Activated gamma-delta T cell treated with Interleukin-2 at 50 U/mL for 16 hours (primary cell): ENCODE measurements at regions not wholly inside any gene's neighbourhood (a gene's known extent, or its start where the extent isn't known, plus 50 kb on each side); places are given as distances from the start of the nearest gene placed in this dataset.
"Not testable (repeated sequence)": the region's sequence is repeated elsewhere in the genome, so short reads cannot be mapped to it uniquely, and the experiment has no call there.

Experiments used
- DNase-seq: peaks from one replicate; pipeline ENCODE4 v3.0.0-alpha.2; 2020

DNA sequence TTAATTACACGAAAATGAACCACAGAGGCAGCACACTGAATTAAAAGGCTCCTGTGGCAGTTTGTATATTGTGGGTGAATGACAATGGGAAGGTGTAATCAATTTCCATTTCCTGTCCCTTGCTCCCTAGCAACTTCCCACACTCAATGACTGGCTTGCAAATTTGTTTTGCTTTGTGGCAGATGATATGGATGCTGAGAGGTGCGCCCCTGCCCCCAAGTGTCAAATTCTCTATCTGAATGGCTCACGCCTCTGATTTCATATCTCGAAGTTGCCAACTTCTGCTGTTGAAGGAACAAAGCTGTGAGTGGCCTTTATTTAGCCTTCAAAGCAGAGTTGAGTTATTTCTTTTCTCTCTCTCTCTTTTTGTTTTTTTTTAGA, 86.0 kb downstream of the FOXD2 start:
- DNase-seq = no peak

DNA sequence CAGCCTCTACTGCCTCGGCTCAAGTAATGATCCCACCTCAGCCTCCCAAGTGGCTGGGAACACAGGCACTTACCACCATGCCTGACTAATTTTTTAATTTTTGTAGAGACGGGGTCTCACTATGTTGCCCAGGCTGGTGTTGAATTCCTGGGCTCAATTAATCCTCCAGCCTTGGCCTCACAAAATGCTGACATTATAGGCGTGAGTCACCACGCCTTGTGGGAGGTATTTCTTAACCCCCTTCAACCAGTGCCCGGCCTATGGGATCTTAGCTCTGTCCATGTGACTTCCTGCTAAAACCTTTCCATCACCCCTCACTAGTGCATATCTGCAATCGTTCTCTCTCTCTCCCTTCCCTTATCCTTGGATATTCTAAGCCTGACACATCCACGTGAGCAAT, 86.4 kb downstream of the FOXD2 start:
- no peak for DNase-seq

DNA sequence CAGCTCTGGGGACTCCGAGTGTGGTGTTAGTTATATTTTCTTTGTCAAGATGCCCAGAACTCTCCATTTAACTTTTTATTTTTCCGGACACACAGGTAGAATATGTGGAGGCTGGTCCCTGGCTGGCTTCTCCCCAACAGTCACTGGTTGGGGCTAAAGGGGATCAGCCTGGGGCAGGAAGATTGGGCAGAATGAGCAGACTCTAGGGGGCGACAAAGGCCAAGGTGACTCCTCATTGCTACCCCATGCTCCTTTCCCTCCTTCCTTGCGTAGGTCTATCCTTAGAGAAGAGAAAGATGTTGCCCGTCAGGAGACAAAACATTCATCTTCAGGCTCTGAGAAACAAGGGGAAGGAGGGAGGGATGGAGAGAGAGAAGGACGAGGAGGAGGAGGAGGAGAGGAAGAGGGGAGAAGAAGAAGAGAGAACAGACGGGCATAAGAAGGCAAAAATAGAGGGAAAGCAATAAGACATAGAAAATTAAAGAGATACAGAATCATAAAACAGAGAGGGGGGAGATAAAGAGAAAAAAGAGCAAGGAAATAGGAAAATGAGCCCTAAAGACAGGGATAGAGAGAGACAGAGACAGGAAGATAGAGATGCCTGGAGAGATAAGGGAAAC, 89.9 kb downstream of the FOXD2 start:
- DNase-seq = no peak

DNA sequence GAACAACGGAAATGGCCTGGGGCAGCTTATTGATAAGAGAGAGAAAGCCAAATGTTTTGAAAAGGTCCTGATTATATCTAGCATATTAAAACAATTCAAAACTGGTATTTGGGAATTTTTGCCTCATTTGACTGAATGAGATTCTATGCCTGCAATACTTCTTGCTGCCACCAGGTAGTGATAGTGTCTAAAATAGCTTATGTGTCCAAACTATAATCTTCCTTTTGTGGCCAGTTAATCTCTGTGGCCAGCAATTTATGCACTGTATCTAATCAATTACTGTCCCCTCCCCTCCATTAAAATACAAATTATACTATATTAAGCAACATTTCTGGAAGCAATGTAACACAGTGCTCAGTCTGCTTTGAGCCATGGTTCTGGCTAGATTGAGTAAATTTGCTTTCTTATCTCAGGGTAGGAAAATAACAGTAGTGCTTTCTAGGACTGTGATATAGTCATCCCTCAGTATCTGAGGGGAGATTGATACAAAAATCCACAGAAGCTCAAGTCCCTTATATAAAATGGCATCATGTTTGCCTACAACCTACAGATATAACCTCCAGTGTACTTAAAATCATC, 91.8 kb downstream of the FOXD2 start:
- DNase-seq = no peak

DNA sequence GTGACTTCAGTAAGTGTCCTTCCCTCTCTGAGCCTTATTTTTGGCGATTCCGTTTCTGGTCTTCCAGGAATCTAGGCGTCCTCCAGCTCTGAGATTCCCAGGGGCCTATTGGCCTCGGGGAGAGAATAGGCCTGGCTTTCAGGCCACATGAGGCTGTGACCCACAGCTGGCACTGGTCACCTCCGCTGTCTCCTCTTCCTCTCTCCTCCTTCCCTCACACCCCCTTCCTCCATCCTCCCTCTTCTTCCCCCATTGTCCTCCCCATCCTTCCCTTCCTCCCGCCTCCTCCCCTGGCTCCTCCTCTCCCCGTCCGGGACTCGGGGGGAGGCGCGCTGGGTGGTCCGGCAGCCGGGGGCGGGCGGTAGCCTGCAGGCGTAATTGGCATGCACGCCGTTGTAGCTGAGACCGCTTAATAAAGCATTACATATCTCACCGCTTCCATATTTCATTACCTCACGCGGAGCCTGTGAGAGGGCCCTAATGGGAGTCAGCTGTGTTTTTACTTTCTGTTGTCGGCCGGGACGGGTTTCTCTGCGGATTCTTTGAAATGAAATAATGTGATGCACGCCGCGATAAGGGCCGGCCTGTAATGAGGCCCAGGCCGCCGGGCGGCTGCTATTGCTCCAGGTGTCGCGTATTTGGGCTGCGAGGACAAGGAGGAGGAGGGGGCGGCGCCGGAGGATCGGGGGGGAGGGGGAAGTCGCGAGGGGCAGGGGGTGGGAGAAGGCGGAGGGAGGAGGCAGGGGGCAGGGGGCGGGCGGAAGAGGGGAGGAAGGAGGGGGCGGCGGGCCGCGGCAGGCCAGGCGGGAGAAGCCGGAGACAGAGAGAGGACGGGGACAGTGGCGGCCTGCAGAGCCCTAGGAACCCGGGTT, 95.3 kb downstream of the FOXD2 start:
- DNase-seq = no peak

DNA sequence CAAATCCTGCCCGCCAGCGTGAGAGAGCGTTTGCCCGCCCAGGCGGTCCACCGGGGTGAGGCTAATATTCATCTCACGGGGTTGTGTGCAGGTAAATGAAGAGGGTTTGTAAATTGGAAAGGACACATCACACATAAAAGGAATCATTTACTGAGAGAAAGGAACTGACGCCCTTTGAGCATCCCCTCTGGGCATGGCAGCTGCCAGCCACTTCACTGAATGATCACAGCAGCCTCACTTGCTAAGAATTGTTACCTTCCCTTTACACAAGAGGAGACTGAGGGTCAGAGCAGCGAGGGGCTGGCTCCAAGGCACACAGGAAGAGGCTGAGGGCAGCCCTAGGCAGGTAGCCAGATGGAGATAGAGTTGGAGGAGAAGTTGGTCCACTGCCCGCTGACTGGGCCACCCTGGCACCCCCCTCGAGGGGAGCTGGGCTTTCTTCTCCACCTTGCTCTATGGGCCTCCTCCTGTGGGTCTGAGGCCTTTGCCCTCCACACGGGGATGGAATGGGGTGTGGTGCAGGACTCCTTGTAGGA, 96.0 kb downstream of the FOXD2 start:
- no peak for DNase-seq

DNA sequence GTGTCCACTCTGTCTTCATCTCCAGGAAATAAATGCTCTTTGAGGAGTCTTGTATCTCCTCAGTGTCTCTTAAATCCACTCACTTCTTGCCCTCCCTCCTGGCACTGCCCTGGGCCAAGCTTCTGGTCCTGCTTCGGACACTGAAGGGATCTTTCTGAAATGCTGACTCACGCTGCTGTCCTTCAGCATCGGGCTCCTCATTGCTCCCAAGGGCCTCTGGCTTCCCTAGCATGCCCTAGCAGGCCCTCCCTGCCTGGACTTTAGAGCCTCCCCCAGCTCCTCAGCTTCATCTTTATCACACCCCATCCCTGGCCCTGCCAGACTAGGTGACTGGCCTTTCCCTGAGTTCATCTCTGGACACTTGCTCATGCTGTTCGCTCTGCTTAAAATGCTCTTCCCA, 96.6 kb downstream of the FOXD2 start:
- no peak for DNase-seq

DNA sequence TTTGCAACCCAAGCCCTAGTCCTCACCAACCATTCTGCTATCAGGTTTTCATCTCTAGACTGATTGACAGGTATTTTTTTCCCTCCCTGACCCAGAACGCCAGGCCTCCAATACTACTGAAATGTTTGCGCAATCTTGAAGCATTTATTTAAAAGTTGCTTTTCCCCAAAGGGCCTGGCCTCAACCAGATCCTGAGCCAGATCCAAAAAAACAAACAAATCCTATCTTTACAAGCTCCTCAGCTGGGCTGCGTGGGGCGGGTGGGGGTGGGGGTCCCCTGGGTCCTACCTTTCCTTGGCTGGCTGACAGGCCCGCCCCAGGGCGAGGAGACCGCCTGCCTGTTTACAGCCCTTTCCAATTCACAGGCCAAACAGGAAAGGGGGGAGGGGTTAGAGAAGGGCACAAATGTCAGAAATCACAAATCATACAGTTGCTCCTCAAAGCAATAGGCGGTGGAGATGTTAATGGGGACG, 98.8 kb downstream of the FOXD2 start:
- DNase-seq = no peak

DNA sequence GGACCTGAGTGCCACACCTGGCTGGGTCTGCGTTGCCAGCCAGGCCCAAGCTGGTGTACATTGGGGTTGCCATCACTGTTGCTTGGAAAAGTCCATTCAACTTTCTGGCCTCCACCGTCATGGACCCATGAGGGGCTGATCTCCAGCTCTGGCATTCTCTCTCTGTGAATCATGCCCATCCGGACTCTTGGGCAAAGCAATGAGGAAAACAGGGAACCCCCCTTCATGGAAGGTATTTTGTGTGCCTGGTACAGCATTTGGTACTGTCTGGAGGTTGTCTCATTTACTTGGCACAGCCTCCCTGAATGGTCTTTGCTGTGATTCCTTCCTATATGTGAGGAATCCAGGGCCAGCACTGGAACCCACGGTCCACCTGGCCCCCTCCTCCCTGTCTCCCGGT, 99.4 kb downstream of the FOXD2 start:
- no peak for DNase-seq

DNA sequence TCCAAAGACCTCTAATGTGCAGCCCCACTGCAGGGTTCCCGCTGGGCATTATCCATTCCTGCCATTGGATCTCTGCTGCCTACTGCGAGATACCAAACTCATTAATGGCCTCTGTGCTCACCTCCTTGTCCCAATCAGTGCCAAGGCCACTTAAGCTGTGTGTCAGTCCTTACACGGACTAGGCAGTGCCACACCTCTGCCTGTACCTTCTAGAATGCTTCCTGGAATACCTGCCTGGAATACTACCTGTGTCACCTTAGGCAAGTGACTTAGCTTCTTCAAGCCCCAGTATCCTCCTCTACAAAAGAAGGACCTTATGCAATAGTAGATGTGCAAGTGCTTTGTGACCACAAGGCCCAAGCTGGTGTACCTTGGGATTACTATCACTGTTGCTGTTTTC, 100.1 kb downstream of the FOXD2 start:
- no peak for DNase-seq

DNA sequence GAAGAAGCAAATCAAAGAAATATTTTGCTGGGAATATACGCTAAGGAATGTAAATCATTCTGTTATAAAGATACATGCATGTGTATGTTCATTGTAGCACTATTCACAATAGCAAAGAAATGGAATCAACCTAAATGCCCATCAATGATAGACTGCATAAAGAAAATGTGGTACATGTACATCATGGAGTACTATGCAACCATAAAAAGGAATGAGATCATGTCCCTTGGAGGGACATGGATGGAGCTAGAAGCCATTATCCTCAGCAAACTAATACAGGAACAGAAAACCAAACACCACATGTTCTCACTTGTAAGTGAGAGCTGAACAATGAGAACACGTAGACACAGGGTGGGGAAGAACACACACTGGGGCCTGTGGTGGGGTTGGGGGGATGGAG, 100.7 kb downstream of the FOXD2 start:
- DNase-seq = not testable (repeated sequence)

DNA sequence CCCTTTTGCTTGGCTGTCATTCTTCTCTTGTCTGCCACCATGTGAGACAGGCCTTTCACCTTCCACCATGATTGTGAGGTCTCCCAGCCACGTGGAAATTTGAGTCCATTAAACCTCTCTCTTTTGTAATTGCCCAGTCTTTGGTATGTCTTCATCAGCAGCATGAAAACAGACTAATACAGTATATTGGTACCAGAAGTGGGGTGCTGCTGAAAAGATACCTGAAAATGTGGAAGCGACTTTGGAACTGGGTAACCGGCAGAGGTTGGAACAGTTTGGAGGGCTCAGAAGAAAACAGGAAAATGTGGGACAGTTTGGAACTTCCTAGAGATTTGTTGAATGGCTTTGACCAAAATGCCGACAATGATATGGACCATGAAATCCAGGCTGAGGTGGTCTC, 103.9 kb downstream of the FOXD2 start:
- not testable (repeated sequence) for DNase-seq

DNA sequence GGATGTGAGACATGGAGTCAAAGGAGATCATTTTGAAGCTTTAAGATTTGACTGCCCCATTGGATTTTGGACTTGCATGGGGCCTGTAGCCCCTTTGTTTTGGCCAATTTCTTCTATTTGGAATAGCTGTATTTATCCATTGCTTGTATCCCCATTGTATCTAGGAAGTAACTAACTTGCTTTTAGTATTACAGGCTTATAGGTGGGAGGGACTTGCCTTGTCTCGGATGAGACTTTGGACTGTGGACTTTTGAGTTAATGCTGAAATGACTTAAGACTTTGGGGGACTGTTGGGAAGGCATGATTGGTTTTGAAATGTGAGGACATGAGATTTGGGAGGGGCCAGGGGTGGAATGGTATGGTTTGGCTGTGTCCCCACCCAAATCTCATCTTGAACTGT, 105.2 kb downstream of the FOXD2 start:
- DNase-seq = not testable (repeated sequence)

DNA sequence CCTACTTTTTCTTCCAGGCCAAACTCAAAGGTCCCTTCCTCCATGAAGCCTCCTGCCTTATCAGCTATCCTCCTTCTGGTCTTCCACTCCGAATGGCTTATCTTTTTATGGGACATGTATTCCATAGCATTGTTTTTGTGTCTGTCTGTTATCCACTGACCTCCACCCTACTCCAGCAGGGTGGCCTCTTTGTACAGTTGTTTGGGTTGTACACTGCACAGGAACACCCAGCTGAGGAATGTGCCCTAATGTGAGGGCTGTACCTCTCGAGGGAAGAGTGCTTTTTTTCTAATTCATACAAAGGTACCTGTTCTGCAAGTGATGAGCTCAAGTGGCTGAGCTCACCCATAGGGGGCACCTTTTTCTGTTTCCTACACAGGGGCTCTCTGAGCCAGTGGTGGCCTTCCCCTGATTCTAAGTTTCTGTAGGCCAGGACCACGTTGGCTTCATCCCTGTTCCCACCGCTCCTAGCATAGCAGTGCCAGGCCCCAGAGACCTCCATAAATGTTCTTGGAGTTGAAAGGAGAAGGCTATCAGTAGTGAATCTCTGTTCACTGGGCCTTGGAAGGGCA, 108.2 kb downstream of the FOXD2 start:
- DNase-seq = no peak

DNA sequence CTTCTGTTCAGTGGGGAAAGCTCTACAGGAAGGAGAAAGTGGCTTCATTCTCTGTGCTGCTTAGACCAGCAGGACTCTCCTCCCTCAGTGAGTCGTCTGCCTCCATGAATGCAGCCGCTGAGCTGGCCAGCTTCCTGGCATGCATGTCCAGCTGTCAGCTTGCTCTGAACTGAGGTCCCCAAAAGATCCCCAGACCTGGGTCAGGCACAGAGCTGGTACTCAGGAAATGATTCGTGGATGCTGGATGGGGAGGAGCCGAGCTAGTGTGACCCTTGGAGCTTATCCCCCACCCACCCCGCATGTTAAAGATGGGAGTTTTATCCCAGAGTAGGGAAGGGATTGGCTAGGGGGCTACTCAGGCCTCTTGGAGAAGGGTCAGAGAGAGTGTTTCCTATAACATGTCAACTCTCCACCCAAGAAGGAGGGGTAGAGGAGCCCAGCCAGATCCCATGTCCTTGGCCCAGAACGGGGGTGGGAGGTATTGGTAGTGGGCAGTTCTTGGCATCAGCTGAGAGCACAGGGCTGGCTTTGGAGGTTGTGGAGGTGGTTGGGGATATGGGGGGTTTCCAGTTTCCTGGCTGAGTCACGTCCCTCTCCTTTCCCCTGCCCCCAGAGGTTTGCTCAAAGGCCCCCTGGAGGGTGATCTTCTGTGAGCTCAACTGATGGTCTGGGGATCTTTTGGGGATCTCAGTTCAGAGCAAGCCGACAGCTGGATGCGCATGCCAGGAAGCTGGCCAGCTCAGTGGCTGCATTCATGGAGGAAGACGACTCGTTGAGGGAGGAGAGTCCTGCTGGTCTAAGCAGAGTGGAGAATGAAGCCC, 110.1 kb downstream of the FOXD2 start:
- no peak for DNase-seq

DNA sequence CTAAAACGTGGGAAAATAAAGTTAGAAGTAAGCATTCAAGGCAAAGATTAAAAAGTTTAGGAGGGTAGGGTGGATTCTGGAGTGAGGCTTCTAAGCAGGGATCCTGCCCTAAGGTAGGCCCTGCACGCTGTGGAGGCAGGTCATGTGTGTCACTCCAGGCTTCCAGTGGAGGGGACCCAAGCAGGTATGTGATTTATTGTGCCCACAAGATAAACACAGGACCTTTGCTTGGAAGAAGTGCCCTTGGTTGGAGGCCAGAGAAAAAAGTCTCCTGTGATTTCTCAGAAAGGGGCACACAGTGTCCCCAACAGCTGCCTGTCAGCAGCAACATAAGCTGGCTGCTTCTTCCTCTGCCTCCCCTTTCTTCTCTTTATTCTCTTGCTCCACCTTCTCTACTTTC, 110.8 kb downstream of the FOXD2 start:
- no peak for DNase-seq

DNA sequence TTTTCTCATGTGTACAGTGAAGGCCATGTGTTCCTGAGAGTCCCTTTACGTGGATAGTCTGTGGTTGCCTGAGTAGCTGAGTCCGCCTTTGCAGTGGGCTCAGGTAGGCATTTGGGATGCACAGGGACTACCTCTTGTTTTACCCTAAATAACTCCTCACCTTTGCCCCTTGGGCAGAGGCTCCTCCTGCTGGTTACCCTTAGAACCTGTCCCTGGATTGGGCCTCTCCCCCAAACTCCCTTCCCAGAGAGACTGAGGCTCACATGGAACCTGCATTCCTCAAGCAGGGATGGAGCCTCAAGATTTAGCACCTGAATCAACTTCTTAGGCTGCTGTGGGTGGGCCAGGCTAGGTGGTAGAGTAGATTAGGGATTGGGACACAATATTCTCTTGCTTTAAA, 111.7 kb downstream of the FOXD2 start:
- DNase-seq = no peak

DNA sequence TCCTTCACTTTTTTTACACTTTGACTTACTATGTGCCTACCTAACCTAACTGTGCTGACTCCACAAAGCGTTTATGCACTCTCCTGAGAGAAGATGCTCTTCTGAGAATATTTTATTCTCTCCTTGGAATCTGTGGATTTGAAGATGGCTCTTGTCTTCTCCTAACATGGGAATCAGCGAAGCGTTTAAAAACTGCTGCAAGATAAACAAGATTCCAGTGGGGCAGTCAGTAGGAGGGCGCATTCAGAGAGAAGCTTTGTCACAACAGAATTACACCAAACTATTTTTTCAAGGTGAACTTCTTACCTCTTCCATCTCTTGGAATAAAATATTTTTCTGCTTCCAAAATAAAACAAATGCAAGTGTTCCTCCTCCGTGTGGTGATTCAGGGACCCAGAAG, 113.1 kb downstream of the FOXD2 start:
- DNase-seq = no peak

DNA sequence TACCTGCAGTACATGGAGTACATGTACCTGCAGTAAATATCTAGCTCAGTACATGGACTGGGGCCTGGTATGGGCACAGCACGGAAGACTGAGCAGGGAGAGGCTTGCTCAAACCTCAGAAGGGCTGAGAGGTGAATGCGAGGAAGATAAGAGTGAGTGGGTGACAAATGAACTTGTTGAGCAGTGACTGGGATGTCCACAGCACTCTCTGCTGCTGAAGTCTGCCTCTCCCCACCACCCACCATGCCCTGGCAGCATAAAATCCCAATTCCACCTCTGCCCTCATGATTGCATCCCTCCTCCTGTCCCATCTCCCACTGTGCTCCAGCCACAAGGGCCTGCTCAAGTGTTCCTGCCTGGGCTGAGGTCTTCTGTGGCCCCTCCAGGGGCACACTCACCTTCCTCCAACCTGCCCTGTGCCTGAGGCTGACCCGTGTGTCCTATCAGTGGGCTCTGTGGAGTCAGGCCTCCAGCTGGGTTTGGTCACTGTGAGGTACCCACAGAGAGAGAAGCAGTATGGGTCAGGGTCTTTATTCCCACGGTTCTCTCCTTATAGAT, 114.2 kb downstream of the FOXD2 start:
- no peak for DNase-seq

DNA sequence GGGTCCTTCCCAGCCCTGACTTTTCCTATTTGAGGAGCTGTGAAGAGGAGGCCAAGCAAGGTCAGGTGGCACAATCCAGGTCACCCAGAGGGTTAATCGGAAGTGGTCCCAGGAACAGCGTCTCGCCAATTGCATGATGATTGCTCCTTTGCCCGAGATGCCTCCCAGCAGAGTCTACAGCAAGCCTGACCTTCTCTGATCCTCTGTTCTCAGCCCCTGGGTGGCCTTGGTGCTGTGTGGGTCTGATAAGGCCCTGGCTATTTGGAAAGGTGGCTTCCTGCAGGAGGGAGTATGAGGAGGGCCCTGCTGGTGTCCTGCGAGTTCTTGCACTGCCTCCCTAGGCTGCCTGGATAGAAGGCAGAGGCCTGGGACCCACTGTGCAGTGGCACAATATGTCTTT, 116.2 kb downstream of the FOXD2 start:
- DNase-seq = no peak

DNA sequence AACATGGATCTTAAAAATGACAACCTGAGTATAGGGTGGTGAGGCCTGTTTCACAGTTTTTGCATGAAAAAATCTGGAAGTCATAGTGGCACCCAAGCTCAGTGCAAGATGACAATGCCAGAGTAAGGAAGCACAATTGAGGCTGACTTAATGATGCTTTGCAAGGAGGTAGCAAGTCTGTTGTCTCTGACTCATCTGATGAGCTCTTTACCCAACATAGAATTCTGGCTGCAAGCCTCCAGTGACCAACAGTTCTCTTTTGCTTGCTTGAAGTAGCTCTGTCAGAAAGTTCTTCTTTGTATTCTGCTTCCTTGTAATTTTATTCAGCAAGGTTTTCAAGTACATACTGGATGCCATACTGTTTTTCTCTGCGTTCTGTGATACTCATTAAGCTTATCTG, 117.1 kb downstream of the FOXD2 start:
- no peak for DNase-seq

DNA sequence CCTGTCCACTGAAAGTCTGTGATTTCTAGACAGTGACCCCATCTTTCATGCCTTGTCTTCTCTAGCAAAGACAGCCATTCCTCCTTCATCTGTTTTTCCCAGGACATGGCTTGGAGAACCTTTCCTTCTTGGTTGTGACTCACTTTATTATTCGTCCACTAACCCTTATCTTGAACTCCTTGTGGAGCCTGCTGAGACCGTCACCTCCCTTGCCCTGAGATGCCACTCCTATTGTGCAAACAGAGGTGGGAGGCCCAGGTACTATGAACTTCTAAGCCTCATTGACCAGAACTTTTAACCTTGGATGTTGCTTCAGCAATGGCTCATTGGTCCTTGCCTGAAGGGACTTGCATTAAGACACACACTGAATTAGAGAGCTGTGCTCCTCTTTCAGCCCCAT, 117.5 kb downstream of the FOXD2 start:
- no peak for DNase-seq
